ENCODE measurements at regions not wholly inside any gene's neighbourhood (a gene's known extent, or its start where the extent isn't known, plus 50 kb on each side); places are given as distances from the start of the nearest gene placed in this dataset.
"Not testable (repeated sequence)": the region's sequence is repeated elsewhere in the genome, so short reads cannot be mapped to it uniquely, and the experiment has no call there.

DNA sequence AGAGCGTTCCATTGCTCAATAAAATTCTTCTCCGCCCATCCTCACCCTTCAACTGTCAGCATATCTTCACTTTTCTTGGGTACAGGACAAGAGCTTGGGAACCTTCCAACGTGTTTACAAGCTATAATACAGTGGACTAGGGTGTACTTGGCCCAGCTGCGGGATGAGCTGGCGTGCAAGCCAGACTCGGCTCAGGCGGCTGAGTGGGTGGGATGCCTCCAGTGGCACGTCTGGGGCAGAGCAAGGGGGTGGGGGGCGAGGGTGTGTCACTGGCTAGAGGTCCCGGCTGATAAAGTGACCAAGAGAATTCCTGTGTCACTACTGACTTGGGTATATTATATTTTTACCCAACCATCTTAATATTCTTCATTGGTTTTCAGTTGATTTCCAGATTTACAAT lies 179.7 kb downstream of the EVA1A start:
- DNase-seq: no peak

DNA sequence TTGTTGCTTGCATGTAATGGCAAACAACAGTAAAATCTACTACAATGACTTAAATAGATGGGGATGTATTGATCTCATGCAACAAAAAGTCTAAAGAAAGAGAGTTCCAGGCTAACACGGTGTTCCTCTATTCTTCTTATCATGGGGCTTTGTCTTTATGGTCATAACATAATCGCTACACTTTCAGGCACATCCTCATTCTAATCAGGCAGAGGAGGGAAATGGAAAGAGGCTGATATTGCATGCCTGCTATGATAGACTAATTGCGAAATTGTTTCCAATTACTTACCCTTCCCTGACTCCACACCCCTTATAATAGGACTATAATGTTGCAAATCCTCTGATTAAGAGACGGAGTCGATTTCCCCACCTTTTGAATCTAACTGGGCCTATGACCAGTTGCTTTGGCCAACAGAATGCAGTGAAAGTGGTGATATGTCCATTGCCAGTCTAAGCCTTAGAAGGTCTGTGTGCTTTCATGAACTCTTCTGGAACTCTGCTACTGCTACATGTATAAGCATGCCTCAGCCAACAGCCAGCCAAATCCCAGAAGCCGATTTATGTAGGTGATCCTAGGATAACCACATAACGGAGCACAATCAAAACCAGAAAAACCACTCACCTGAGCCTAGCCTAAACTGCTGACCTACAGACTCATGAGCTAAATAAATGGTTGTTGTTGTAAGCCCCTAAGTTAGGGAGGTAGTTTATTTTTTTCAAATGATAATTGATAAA lies 180.3 kb upstream of the TACR1 start:
- no peak for DNase-seq

DNA sequence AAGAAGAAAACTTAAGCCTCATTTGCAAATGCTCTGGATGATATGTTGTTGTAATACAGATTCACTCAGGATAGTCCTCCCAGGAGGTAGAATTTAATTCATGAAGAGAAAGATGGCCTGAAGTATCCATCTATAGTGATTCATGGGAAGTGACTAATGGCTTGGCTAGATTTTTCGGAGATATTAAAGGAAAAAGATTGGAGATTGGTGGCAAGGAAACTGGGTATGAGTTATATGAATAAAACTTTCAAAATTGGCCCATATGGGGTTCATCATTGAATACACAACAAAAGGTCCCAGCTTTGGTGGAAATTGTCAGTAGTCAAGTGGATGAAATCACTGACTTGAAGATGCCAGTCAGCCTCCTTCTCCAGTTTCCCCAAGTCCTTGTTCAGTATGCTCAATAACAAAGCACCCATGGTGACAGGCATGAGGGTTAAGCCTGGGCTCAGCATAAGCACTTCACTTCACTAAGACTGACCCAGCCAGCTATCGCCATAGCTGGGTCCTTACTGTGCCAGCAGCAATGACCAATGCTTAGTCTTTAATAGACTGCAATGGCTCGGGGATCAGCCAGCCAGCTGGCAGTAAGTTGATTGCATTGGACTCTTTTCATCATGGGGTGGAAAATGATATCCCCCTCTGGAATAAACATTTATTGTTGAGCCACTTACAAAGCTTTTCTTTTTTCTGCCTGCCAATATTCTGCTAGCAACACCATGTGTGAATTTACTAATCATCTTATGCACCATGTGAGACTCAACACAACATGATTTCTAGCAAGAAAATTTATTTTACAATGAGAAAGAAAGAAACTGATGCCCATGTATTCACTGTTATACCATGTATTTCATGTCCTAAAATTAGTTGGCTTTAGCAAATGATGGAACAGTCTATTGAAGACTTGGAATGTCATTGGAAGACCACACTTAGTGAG lies 176.6 kb upstream of the TACR1 start:
- DNase-seq: no peak

DNA sequence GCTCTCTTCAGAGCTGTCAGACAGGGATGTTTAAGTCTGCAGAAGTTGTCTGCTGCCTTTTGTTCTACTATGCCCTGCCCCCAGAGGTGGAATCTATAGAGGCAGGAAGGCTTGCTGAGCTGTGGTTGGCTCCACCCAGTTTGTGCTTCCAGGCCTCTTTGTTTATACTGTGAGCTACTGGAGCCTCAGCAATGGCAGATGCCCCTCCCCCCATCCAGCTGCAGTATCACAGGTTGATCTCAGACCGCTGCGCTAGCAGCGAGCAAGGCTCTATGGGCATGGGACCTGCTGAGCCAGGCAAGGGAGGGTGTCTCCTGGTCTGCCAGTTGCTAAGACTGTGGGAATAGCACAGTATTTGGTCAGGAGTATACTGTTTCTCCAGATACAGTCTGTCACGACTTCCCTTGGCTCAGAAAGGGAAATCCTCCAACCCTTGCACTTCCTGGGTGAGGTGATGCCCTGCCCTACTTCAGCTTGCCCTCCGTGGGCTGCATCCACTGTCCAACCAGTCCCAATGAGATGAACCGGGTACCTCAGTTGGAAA lies 175.2 kb upstream of the TACR1 start:
- not testable (repeated sequence) for DNase-seq

DNA sequence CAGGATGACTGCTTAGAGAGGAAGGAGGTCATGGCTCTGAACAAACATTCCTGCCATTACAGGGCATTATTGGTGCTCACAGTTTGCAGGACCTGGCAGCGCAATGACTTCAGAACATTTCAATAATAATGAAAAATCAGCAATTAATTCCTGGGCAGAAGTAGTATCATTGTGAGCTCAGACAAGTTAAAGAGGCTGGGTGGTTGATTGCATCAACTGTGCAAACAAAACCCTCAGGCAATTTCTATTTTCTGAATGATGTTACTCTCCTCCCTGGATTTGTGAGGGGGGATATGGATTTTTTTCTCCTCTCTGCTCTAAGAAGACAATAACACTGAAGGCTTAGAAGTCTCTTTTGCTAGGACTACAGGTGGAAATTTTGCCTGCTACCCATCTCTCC lies 168.1 kb upstream of the TACR1 start:
- no peak for DNase-seq

DNA sequence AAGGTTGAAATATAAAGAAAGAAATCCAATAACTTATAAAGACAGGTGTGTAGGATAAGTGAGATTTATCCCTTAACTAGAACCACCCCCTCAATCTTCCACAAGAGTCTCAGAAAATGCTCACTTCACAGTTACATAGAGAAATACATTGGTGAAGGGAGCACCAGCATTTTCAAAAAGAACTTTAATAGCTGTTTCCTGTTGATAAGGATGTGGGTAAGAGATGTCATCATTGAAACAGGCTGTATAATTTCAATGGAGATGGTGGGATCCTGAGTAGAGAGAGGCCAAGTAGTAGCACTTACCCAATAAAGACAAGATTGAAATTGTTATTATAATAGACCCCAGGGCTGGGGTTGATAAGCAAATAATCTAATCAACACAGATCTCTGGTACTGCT lies 162.2 kb upstream of the TACR1 start:
- DNase-seq: no peak

DNA sequence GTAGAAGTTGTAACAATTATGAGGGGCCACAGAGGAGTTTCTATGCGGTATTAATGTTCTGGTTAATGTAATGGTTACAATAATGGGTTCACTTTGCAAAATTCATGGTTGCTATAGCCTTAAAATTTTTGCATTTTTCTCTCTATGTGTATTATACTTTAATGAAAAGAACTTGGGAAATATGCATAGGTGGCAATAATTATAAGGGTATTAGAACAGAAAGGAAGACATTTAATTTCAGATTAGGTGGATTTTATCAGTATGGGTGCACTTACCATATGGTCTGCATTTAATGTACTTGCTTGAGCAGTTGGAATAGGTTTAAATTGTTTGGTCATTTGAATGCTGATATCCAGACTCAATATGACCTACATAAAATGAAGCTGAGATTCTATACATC lies 161.6 kb upstream of the TACR1 start:
- no peak for DNase-seq

DNA sequence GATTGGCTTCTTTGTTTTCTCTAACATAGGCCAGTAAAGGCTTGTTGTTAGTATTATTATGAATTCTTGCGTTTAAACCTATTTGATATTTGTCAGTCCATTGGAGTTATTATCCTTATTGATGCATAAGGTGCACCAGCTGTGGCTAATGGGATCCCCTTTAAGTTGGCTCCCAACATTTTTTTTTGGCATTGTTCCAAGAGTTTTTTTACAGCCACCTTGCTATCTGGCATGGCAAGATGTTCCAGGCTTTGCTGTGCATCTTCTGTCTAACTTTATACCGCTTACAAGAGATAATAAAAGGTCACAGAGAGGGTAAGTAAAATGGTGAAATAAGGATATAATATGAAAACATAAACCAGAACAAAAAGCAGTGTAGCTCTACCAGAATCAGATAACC lies 157.5 kb upstream of the TACR1 start:
- DNase-seq: no peak

DNA sequence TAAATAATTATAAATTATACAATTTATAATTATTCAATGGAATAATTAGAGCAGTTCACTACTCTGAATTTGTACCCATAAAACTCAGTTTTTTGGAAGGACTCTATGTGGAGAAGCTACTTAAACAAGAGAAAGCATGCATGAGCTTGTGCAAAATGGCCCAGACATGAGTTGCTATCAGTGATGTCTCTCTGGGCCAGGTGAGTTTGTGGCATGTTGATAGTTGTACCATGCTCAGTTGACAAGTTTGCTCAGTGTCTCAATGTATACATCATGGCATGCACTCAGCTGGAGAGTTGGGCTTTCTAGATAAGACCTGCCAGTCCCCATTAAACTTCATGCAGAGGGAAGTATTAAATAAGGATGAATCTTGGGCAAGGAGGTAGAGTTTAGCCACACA lies 153.8 kb upstream of the TACR1 start:
- DNase-seq: no peak

DNA sequence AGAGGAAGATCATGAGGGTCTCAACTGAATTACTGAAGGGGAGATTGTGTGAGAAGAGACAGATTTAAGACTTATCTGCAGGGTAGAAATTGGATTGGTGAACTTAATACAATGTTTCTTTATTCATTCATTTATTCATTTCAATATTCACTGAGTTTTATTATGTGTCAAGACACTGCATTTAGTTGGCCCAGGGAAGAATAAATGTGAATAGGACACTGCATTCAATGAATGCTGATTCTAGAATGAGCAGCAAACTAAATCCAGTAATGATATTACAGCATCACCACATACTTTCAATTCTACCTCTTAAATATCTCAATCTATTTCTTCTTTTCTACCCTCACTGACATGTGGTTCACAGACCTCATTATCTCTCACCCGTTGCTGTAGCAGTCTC lies 149.0 kb upstream of the TACR1 start:
- DNase-seq: no peak

DNA sequence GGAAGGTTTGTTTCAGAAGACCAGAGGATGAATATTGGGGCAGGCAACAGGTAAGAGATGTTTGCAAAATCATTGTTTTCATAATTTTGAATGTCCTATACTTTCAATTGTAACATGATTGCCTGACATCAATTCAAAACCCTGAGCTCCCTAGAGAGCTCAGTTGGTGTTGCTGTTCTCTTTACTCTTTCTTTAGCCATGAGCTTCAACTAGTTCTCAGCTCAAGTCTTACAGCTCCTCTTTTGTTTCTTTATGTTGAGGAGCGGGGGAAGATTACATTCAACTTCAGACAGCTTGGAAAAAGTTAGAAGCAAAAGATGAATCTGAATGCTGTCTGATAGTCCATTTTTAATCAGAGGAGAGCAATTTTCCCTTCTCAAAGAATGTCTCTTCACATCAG lies 144.8 kb upstream of the TACR1 start:
- DNase-seq: no peak

DNA sequence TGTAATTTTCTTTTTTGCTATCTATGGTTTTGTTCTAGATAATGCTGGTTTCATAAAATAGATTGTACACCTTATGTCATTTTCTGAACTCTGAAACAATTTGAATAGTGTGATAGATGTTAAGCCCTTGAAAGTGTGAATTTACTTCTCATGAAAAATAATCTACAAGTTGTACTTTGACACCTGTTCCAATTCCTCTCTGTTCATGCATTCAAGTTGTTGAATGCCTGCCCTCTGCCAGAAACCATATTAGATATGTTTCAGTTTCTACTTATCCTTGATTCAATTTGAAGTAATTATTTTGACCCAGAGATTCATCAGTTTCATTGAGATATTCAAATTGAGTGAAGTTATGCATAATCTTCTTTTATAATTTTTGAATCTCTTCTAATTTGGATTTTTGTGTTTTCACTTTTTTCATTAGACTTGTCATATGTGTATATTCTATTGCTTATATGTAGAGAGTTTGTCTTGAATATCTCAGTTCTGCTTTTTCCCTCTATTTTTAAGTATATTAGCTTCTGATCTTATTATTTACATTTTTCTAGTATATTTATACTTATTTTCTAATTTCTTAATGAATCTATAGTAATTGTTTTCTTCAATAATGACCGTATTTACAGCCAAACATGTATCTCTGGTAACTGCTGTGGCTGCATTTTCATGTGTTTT lies 143.3 kb upstream of the TACR1 start:
- no peak for DNase-seq

DNA sequence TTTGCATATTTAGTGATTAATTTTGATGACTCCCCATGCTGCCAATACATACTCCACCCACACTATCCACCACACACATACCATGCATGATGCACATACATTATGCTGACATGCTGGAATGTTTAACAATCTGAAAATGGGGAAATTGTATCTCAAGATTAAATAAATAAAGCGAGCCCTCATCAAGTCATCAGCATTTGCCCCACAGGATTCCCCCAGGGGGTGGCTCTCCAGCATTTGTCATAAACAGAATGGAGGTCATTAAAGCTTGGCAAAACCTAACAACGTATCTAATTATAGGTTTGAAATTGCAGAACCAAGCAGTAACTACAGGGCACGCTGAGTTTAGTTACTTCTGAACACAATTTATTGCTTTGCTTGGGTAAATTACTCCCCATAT lies 141.2 kb upstream of the TACR1 start:
- DNase-seq: no peak

DNA sequence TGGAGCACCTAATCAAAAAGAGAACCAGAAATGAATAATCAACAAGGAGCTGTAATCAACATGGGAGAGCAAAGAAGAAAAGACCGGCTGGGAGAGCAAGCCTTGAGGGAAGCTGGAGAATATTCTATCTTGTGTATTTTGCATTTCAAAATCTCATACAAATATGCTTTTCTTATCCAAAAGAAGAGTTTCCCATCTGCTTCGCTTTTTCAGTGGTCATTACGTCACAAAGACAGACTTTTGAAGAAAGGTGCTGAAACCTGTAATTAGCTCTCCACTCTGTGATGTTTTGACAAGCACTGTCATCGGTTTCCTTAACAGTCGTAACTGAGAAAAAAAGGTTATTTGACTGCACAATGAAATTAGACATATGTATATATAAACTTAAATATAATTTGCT lies 139.1 kb upstream of the TACR1 start:
- DNase-seq: no peak

DNA sequence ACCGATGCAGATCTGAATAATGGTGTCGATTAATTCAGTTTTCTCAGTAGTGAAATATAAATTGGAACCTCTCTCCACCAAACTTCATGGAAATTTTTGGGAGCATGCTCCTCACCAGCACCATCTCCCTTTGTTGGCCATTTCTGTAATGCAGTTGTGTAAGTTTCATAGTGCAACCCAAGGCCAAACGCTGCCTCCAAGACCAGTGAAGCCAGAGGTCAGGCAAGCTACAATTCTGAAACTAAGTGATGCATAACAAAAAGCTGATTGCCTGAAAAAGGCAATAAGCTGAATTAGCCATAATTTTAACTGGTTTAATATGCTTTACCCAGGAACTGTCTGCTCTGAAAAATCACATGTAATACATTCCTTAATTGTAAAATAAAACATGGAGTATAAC lies 138.3 kb upstream of the TACR1 start:
- DNase-seq: no peak

DNA sequence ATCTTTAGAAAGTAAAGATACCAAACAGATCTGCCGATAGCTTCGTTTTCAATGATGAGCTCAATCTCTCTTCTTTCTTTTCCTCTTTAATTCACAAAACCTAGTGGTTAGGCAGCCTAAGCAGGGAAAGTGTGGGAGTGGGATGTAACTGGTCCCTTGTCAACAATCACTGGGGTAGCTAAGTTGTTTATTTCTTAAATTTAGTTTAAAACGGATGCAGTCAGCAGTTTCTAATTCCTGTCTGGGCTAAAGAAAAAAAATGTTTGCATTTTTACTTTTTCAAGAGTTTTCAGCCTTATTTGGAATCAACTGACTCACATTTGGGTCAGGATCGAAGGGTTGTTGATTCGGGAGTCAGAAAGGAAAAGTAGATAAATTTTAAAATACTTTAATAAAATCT lies 137.7 kb upstream of the TACR1 start:
- no peak for DNase-seq

DNA sequence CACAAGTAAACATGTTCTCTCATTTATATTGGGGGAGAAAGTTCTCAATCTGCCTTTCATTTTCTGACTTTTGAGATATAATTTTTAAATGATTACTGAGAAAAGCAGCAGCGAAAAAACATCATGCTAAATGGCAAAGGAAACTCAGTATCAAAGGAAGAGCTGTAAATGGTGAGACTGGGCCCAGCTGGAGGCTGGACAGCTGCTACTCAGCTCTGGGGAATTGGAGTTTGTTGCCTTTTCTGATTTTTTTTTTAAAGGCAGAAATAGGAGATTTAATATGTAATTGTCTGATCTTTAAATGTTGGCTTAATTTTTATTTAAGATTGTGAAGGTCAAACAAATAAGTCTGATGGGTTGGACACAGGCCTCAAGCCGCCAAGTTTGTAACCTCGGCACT lies 137.1 kb upstream of the TACR1 start:
- DNase-seq: peak; percentile 35

DNA sequence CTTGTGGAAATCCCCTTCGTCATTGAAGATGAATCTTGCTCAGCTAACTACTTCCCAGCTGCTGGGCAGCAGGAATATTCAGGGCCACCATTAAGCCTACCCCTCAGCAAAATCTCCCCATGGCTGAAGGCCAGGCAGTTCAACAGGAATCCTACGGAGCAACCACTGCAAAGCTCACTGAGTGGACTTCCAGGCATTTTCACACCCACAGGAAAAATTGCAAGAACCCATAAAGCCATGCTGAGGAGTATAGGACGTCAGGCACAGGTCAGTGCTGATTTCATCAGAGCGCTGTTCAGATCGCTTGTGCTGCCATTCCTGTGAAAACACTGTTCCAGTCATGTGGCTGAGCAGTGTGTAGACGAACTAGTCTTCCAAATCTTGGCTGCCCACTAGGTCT lies 134.8 kb upstream of the TACR1 start:
- no peak for DNase-seq

DNA sequence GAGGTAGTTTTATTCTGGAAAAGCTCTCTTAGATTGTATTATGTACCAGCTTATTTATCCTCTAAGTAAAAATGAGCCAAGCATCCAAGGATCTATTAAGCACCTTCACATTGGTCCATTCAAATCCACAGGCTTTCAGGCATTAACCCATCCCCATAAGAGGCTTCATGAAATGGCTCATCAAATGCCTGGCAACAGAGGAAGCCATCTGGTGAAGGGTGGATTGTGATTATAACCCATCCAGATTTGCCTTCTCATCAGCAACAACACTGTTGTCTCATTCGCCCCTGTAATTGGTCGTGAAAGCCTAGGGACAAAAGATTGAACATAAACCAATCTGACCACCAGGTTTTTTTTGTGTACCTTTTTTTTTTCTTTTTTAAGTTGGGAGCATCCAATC lies 134.3 kb upstream of the TACR1 start:
- no peak for DNase-seq

DNA sequence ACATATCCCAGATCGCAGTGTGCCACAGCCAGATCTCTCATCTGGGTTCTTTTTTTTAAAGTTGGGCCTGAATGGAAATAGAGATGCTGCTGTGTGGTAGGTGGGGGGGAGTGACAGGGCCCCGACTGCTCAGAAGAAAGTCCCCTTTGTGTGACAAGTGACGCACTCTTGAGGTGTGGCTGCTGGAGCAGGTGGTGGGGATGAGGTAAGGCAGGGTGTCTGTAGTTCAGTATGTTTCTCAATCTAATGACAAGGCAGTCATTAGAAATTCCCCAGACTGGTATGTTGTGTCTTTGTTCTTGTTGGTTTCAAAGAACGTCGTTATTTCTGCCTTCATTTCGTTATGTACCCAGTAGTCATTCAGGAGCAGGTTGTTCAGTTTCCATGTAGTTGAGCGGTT lies 128.8 kb upstream of the TACR1 start:
- DNase-seq: no peak

DNA sequence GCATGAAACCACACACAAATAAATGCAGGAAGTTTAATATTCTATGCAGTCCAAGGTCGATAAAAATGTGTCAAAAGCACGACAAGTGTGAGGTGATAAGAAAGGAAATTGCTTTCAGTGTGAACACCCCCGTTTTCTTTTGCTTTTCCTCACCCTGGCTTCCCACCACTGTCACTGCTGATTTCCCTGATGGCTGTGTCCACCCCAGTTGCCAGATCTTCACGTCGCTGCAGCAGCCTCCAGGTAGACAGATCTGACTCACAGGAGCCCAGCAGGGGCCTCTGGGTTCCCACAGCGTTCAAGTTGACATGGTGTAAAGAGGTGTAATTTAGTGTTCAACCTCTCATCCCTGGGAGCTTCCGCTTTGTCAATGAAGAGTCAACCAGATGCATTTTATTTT lies 128.0 kb upstream of the TACR1 start:
- no peak for DNase-seq

DNA sequence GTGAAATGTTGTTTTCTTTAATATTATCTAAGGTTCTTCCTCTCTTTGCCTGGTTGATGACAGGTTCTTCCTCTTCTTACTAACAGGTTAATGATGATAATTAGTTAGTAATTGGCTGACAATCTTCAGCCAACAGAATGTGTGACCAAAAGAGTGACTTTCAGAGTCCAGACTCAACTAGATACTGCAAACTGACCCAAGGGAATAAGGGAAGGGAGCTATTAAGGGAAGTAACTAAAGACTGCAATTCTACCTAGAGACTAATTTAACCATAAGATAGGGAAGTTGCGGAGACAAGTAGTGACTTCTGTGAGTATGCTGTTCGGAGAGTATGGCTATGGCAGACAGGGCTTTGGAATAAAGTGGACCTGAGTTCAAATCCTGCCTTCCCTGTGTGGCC lies 127.3 kb upstream of the TACR1 start:
- no peak for DNase-seq

DNA sequence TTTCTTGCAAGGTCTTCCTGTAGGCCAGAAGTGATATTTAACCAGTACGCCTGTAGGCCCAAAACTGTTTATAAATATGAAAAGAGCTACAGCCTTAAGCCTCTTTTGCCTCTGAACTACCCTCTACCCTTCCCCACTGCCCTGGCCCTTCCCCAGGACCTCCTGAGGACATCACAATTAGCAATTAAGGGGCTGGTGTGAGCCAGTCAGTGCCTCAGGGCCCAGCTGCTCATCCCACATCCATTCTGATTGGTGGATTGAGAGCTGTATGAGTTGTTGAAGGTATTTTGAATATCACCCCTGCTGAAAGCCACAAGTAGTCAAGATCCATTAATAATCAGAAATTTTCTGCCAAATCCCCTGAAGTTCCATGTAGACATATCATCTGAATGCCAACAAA lies 126.3 kb upstream of the TACR1 start:
- no peak for DNase-seq

DNA sequence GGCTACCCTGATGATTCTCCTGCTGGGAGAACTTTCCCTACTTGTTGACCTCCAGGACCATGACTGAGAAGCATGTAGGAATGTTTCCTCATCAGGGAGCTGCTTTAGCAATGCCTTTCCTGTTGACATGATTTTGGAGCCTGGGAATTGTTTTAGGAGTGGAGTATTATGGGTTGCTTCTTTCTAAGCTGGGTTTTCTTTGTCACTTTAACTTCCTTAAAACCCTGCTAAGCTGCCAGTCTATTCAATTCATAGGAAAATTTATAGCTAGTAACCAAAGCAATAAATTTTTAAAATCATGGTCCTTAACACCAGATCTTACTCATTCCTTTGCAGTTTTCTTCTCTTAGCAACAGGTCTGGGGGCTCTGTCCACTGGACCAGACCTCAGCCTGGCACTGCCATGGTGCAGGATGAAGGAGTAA lies 125.6 kb upstream of the TACR1 start:
- DNase-seq: no peak
